NCI-H82 treated with DMSO at 0.1 percent for 48 hours (cell line): ENCODE measurements at regions not wholly inside any gene's neighbourhood (a gene's known extent, or its start where the extent isn't known, plus 50 kb on each side); places are given as distances from the start of the nearest gene placed in this dataset.

Experiments
- DNase-seq: peaks from one replicate; lab custom pipeline; 2025; ENCODE audit not compliant: unreplicated experiment; lab: John Stamatoyannopoulos, UW

DNA sequence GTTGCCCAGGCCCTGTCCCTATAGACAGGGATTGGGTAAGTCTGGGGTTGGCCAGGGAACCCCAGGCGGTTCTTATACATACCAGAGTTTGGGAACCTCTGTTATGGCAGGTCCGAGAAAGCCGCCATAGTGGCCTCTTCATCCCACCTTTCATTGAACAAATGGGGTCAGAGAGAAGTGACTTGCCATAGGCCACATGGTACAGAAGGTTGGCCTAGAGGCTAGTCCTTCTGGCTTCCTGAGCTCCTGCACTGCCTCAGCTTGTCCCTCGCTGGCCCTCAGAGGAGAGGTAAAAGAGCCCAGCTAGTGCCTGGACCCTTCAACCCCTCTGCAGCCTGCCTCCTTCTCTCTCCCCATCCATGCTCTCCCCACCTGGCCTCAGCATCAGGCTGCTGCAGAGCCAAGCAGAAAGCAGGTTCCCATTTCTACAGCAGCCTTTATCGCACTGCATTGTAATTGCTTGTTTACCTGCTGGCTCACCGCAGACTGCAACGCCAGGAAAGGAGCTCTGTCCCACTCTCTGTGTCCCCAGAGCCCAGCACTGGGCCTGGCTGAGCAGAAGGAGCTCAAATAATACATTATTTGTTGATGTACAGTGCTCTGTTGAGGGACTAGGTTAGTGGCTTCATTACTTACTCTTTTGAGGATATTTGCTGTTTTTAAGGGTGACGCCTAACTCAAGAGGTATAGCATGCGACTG is 103.6 kb downstream of the TRIM29 start:
- no peak for DNase-seq

DNA sequence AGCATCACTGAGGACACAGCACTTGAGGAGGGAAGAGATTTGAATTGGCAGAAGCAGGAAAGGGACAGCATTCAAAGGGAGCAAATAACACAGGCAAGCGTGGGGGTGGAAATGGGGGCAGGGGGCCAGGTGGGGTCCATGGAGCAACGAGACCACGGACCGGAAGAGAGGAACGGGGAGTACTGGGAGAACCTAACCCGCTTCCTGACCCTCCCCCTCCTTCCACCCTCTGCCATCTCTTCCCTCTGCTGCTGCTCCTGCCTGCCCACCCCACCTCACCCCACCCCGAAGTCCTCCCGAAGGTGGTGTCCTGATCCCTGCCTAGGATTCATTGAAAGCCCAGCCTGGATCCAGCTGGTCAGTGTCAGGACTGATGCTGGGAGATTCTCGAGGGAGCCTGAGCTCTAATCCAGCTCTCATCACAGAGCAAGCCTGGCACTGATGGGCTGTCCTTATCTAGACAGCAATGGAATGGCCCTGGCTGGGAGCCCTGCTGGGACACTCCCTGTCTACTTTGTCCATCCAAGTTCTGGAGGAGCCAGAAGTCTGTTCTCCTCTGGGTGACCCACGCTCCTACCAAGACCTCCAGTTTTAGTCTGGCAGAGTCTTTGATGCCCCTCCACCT is 105.0 kb downstream of the TRIM29 start:
- DNase-seq = no peak

DNA sequence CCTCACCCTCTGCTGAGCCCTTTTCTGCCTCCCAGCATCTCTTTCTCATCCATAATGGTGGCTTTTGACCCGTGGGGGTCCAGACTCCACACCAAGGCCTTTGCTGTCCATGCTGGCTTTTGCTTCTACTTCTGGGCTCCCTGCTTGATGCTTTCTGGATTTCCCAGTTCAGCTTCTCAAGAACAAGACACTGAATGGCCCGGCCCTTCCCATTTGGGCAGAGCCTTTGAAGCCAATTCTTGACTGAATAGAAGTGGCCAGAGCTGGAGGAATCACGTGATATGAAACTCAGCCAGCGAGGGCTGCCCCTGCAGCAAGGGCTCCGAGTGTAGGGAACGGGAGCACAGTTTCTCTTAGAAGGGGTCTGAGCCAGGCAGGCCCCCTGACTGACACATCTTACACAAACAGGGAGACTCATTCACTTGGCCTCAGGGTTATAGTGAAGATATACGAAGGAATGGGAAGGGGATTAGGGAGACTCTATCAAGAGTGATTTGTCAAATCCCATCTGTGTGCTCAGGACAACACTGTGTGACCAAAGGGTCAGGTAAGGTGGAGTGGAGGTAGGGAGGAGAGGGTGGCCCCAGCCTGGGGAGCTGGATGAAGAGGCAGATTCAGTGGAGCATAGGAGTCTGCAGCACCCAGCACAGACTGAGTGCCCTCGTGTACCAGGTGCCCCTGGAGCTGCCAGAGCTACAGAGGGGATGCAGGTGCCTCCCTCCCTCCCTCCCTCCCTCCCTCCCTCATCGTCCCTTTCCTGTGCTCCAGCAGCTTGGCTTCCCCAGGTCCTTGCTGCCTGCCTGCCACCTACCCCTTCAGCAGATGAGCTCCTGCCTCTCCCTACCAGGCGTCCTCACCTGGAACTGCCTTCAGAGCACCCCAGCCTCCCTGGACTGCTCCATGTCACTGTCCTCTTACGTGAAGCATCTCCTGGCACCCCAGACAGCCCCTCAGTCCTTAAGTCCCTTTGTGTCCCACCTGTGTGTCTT is 106.0 kb downstream of the TRIM29 start:
- DNase-seq = peak; percentile 11

GRCh38 chr11:120031156-120031555 is 106.8 kb downstream of the TRIM29 start:
- DNase-seq = no peak

DNA sequence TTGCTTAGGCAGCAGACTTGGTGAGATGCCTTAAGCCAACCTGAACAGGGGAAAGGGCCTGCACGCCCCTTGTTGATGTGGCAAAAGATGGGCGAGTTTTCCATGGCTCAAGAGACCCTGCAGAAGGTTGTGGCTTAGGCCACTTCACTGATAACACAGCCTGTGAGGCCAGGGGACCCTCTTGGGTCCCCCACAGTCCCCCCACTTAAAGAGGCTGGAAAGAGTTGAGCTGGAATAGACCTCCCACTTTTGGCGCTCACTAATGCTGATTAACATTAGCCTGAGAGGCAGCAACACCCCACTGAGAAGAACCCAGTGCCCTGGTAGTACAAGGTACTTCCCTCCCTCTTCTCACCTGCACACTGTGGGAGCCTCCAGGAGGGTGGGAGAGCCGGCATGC is 107.5 kb downstream of the TRIM29 start:
- DNase-seq = no peak

- DNase-seq = no peak
Observed at GRCh38 chr11:120029321-120029720, 108.6 kb downstream of the TRIM29 start.

DNA sequence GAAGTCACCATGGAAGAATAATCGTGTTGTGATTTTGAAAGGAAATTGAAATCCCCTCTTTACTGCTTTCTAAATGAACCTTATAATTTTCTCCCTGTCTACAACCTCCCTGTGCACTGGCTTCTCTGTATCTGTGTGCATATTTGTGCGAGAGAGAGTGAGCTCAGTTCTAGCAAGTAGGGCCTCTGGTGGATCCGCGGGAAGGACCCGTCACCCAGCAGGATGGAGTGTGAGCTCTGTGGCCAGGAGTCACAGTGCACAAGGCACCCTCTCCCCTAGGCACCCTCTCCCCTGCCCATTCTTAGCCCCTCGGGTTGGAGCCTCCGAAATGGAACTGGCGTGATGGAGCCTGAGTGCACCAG is 109.0 kb downstream of the TRIM29 start:
- no peak for DNase-seq

DNA sequence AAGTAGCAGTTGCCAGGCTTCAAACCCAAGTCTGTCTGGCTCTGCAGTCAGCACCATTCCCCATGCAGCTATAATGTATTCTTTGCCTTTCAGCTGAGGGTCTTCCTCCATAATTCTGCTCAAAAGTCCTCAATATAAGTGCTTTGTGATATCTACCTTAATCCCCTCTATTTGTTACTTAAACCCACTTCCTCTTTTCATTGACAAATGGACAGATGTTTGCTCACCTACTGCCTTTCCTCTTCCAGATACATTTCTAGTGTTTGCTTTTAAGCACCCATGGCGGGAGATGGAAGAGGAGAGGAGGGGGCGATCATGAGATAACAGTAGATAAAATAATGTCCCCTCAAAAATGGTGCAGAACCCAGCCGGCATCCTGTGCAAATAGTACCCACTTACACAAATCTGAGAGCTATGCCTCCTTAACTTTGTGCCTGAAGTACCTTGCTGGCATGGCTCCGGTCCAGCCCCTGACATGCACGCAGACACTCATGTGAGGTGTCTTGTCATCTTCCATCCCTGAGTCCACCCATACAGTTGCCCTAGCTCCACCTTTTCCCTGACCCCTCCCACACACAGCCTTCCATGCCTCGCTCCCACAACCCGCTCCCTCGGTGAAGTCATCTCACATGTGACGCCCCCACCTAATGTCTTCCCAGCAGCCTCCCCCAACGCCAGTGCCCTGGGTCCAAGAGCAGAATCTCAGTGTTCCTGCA is 109.6 kb downstream of the TRIM29 start:
- DNase-seq = no peak

DNA sequence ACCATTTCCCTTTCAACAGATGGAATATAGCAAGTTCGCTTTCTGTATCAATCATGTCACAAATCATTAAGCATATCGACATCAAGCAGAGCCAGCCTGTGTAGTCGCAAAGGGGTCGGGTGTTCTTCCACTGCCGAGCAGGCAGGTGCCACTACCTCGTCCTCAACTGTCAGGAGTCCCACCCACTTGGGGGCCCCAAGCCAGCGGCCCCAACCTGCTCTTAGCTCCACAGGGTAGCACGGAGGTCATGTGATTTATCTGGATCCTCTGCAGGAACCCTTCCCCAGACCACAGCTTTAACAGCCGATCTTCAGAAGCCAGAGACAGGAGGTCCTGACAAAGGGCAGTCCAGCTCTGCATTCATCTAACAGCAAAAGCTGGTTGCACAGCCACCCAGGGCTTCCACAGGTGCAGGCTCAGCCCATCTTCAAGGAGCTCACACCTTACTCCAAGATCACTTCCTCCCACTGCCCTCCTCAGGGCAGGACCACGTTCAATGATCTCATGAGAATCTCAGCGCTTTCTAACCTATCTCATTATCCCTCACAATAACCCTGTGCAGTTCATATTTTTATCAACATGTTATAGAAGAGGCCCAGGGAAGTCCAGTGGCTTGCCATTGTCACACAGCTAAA is 110.2 kb downstream of the TRIM29 start:
- no peak for DNase-seq

- DNase-seq = no peak
Observed at GRCh38 chr11:120025606-120026335, 112.1 kb downstream of the TRIM29 start.

GRCh38 chr11:120024586-120024985 is 113.3 kb downstream of the TRIM29 start:
- no peak for DNase-seq

DNA sequence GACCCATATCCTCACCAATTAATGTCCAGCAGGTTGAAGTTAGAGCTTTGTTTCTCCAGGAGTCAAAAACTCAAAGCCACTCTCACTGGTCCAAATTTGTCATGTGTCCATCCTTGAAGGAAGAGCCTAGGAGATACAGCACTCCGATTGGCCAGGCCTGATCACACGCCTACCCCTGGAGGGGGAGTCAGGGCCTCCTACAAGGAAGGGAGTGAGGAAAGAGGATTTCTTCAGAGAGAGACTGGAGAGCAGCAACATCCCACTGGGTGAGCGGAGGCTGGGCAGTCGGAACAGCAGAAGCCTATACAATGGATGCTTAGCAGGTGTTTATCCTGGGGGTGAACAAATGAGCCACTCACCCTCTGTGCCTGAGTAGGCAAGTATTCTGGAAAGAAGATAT is 113.9 kb downstream of the TRIM29 start:
- DNase-seq = no peak

DNA sequence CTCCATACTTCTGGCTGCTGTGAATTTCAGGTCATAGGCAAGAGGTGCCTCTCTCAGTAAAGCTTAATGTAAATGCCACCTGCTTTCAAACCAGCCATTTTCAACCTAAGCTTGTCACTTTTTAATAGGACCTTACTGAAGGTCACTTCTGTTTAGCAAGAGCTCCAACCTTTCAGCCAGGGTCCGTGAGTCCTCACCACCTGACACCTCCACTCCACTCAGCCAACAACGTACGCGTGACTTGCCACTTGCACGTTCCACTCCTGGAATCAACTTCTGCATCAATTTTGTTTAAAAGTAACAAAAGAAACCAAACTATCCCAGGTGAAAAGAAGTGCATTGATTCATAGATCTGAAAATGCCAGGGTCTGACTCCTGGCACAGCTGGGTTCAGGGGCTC is 114.4 kb downstream of the TRIM29 start:
- no peak for DNase-seq

- DNase-seq = no peak
Observed at GRCh38 chr11:120023120-120023519, 114.8 kb downstream of the TRIM29 start.

GRCh38 chr11:120022617-120023016 is 115.3 kb downstream of the TRIM29 start:
- DNase-seq = no peak

DNA sequence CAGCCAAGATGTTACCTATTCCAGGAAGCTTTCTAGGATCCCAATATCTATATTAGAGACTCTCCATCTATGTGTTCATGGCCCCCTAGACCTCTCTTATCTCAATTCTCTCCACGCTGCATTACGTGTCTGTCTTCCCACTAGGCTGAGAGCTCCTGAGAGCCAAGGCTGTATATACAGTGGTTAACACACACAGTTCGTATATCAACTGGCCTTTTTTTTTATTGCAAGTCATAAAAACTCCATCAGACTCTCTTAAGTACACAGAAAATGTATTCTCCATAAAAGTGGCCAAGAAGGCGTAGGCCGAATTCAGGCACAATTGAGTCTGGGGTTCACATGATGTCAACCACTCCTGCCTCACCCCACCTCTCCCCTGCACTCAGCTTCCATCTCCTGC is 115.9 kb downstream of the TRIM29 start:
- no peak for DNase-seq

GRCh38 chr11:120021391-120021953 is 116.4 kb downstream of the TRIM29 start:
- DNase-seq = no peak

DNA sequence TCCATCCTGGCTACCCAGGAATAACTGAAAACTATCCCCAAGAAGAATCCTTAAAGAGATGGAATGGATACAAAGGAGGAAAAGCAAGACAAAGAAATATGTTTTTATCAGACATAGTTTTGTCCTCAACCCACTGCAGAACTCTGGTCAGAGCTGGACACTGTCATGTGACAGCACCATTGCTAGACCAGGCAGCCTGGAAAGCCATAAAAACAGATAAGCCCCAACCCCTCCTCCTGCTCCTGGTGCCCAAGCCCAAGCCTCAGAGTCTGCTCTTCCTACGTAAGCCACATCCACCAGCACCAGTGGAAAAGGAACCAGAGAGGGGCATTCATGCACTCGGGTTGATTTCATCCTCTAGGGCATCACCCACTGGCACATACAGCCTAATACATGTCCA is 116.9 kb downstream of the TRIM29 start:
- DNase-seq = no peak

- no peak for DNase-seq
Observed at GRCh38 chr11:120020486-120020885, 117.4 kb downstream of the TRIM29 start.

- DNase-seq = no peak
Observed at GRCh38 chr11:120019191-120019590, 118.7 kb downstream of the TRIM29 start.
